ENCODE measurements at regions not wholly inside any gene's neighbourhood (a gene's known extent, or its start where the extent isn't known, plus 50 kb on each side); places are given as distances from the start of the nearest gene placed in this dataset.

DNA sequence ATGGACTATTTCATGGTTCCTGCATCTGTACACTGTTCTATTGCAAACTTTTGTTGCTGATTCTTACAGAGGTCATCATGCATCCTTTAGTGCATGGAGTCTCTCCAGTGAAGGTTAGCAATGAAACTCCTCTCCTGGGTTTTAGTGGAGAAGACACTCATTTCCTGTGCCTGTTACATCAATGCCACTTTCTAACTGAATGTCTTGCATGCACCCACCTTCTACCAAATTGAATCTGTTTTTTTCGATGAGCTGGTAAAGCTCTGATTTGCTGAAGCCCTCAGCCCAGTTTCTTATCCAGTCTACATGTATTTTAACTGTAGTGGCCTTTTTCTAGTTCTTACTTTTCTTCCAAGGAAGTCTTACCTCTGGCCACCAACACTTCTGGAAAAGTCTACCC, 591.8 kb upstream of the ADAMTS16 start:
- TF ChIP-seq POLR2A (IDR thresholded peaks at IDR 0.05): no peak
- TF ChIP-seq, protein P1, sequence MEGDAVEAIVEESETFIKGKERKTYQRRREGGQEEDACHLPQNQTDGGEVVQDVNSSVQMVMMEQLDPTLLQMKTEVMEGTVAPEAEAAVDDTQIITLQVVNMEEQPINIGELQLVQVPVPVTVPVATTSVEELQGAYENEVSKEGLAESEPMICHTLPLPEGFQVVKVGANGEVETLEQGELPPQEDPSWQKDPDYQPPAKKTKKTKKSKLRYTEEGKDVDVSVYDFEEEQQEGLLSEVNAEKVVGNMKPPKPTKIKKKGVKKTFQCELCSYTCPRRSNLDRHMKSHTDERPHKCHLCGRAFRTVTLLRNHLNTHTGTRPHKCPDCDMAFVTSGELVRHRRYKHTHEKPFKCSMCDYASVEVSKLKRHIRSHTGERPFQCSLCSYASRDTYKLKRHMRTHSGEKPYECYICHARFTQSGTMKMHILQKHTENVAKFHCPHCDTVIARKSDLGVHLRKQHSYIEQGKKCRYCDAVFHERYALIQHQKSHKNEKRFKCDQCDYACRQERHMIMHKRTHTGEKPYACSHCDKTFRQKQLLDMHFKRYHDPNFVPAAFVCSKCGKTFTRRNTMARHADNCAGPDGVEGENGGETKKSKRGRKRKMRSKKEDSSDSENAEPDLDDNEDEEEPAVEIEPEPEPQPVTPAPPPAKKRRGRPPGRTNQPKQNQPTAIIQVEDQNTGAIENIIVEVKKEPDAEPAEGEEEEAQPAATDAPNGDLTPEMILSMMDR (IDR thresholded peaks at IDR 0.05): no peak
